Testis (tissue), 2 donors: ENCODE measurements at regions not wholly inside any gene's neighbourhood (a gene's known extent, or its start where the extent isn't known, plus 50 kb on each side); places are given as distances from the start of the nearest gene placed in this dataset.

Source experiments
- POLR2A ChIP-seq: fragments of 450-650 bp; IDR thresholded peaks from one replicate; pipeline ENCODE4 v1.6.1; 2017; ENCODE audit warnings: antibody characterized with exemption, mild to moderate bottlenecking, moderate library complexity
- TF ChIP-seq, protein P1 (sequence below), 3 experiments: fragments of 450-650 bp in 2 of 3; fragments of 200-600 bp in 1 of 3; sonication (generic) in 1 of 3; IDR thresholded peaks; one replicate each; pipeline ENCODE4 v1.5.1; 2016 to 2019; ENCODE audit warnings: antibody characterized with exemption in 3 of 3, mild to moderate bottlenecking in 2 of 3, moderate library complexity in 1 of 3

DNA sequence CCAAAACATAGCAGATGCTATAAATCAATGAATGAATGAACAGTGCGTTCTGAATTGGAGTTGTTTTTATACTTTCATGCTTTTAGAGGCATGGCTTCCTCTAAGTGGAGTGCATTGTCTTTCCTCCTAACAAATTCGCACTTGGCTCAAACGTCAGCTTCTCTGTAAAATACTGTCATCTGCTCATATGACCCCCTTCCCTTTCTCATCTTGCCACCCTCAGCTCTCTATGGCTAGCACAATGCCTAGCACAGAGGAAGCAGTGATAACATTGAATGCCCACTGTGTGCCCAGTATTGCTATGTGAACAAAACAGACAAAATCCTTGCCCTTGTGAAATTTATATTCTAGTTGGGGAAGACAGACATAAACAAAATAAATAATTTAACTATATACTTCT lies 258.8 kb downstream of the MREG start:
- TF ChIP-seq, protein P1, sequence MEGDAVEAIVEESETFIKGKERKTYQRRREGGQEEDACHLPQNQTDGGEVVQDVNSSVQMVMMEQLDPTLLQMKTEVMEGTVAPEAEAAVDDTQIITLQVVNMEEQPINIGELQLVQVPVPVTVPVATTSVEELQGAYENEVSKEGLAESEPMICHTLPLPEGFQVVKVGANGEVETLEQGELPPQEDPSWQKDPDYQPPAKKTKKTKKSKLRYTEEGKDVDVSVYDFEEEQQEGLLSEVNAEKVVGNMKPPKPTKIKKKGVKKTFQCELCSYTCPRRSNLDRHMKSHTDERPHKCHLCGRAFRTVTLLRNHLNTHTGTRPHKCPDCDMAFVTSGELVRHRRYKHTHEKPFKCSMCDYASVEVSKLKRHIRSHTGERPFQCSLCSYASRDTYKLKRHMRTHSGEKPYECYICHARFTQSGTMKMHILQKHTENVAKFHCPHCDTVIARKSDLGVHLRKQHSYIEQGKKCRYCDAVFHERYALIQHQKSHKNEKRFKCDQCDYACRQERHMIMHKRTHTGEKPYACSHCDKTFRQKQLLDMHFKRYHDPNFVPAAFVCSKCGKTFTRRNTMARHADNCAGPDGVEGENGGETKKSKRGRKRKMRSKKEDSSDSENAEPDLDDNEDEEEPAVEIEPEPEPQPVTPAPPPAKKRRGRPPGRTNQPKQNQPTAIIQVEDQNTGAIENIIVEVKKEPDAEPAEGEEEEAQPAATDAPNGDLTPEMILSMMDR (IDR thresholded peaks at IDR 0.05): no peak
- TF ChIP-seq POLR2A: no peak
